Fibroblast of lung (primary cell): ENCODE measurements at regions not wholly inside any gene's neighbourhood (a gene's known extent, or its start where the extent isn't known, plus 50 kb on each side); places are given as distances from the start of the nearest gene placed in this dataset.

ENCODE experiments used
- DNase-seq, 2 donors: peaks; one replicate each; pipeline versions ENCODE4 v3.0.0 to v3.0.0-alpha.2; 2010; ENCODE audit warnings: low read depth in 2 of 2
- H2AFZ ChIP-seq: 2 replicates; pipeline ENCODE4 v1.5.1; 2012; ENCODE audit warnings: low read length, control low read depth, inconsistent platforms
- H3K27ac ChIP-seq: 2 replicates; pipeline ENCODE4 v1.5.1; 2011; ENCODE audit warnings: low read length, control low read depth; ENCODE audit not compliant: insufficient read depth
- H3K27me3 ChIP-seq: 2 replicates; pipeline ENCODE4 v1.5.1; 2011; ENCODE audit warnings: mild to moderate bottlenecking, low read length; ENCODE audit not compliant: control insufficient read depth, insufficient read depth
- H3K36me3 ChIP-seq: 2 replicates; pipeline ENCODE4 v1.5.1; 2011; ENCODE audit warnings: low read length; ENCODE audit not compliant: control insufficient read depth, insufficient read depth
- H3K4me1 ChIP-seq: 2 replicates; pipeline ENCODE4 v1.5.1; 2011; ENCODE audit warnings: low read length; ENCODE audit not compliant: control insufficient read depth, insufficient read depth; ENCODE audit errors: extremely low read depth
- H3K4me2 ChIP-seq: 2 replicates; pipeline ENCODE4 v1.5.1; 2011; ENCODE audit warnings: low read length, control low read depth; ENCODE audit not compliant: insufficient read depth; ENCODE audit errors: extremely low read depth
- H3K4me3 ChIP-seq, 4 experiments: fragments of 200-600 bp in 1 of 4; sonication (generic) in 1 of 4; replicated peaks in 1 of 4; 2 replicates each; pipeline ENCODE4 v1.5.1; 2011 to 2016; ENCODE audit warnings: low read length in 4 of 4, low read depth in 3 of 4, mild to moderate bottlenecking in 3 of 4, control low read depth in 2 of 4, inconsistent platforms in 1 of 4, mixed read lengths in 1 of 4; ENCODE audit not compliant: insufficient read depth in 1 of 4; ENCODE audit errors: control extremely low read depth in 1 of 4
- H3K79me2 ChIP-seq: 2 replicates; pipeline ENCODE4 v1.5.1; 2012; ENCODE audit warnings: mild to moderate bottlenecking, low read length, inconsistent platforms; ENCODE audit not compliant: control insufficient read depth, insufficient read depth
- H3K9ac ChIP-seq: 2 replicates; pipeline ENCODE4 v1.5.1; 2011; ENCODE audit warnings: mild to moderate bottlenecking, low read length, control low read depth; ENCODE audit not compliant: insufficient read depth
- H3K9me3 ChIP-seq: 2 replicates; pipeline ENCODE4 v1.5.1; 2012; ENCODE audit warnings: low read depth, low read length; ENCODE audit not compliant: control insufficient read depth, insufficient read depth
- H4K20me1 ChIP-seq: 2 replicates; pipeline ENCODE4 v1.5.1; 2011; ENCODE audit warnings: low read length; ENCODE audit not compliant: control insufficient read depth, insufficient read depth; ENCODE audit errors: extremely low read depth
- EZH2 ChIP-seq: IDR thresholded peaks from 2 replicates; pipeline ENCODE4 v1.5.1; 2012; ENCODE audit warnings: low read length, control low read depth, mild to moderate bottlenecking; ENCODE audit errors: missing control alignments
- TF ChIP-seq, protein P1 (sequence below), 2 donors: IDR thresholded peaks in 1 of 2; conservative IDR thresholded peaks in 1 of 2; 1 replicate in 1 of 2; 2 replicates in 1 of 2; pipeline ENCODE4 v1.5.1; 2011 to 2012; ENCODE audit warnings: low read length in 2 of 2, control low read depth in 1 of 2, inconsistent platforms in 1 of 2, low read depth in 1 of 2, mild to moderate bottlenecking in 1 of 2

DNA sequence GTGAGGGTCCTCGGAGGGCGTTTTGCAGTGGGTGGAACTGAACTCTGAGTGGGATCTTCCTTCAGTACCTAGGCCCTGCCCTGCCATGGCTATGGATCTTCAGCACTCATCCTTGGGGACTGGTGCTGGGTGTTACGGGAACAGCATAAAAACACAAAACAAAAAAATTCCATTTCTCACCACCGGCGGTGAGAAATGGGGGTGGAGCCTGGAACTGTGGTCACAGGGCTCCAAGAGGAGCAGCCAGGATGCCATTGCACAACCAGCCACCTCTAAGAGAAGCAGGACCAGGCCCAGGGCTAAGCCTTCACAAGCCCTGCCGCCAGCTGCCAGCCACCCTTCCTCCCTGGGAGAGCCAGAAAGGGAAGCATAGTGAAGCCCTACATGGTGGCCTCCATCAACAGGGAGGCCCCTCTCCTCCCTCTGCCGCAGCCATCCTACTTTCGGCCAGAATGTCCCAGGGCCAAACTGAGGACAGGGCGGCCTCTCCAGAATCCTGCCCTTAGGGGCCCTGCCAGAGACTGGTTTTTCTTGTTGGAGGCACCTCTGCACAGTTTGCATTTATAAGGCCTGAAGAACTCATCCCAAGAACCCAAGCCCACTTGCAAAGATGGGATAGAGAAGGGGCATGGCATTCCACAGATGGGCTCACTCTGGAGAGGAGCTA lies 76.5 kb downstream of the VCPKMT start:
- Histone ChIP-seq H2AFZ (no peak overlapping the region), H3K27me3 (no peaks in the 10 kb centered on the region), H3K36me3 (no peaks in the 10 kb centered on the region), H3K27ac (peak overlapping the region; percentile 91), H3K4me2 (no peak overlapping the region), H3K4me3 (no peak overlapping the region), H3K9me3 (no peaks in the 10 kb centered on the region), H3K79me2 (no peaks in the 10 kb centered on the region), H3K4me1 (peaks cover 33% of the 10 kb centered on the region), H4K20me1 (no peaks in the 10 kb centered on the region), H3K9ac (no peak overlapping the region)
- TF ChIP-seq EZH2, result no peak
- TF ChIP-seq, protein P1, sequence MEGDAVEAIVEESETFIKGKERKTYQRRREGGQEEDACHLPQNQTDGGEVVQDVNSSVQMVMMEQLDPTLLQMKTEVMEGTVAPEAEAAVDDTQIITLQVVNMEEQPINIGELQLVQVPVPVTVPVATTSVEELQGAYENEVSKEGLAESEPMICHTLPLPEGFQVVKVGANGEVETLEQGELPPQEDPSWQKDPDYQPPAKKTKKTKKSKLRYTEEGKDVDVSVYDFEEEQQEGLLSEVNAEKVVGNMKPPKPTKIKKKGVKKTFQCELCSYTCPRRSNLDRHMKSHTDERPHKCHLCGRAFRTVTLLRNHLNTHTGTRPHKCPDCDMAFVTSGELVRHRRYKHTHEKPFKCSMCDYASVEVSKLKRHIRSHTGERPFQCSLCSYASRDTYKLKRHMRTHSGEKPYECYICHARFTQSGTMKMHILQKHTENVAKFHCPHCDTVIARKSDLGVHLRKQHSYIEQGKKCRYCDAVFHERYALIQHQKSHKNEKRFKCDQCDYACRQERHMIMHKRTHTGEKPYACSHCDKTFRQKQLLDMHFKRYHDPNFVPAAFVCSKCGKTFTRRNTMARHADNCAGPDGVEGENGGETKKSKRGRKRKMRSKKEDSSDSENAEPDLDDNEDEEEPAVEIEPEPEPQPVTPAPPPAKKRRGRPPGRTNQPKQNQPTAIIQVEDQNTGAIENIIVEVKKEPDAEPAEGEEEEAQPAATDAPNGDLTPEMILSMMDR (conservative IDR thresholded peaks at IDR 0.05 in 1 of 2, IDR thresholded peaks at IDR 0.05 in 1 of 2; ENCODE audit: low read depth in 1 of 2, low read length in 2 of 2), result no peak
- peak in 1 of 2 donors; percentile 69 for DNase-seq

DNA sequence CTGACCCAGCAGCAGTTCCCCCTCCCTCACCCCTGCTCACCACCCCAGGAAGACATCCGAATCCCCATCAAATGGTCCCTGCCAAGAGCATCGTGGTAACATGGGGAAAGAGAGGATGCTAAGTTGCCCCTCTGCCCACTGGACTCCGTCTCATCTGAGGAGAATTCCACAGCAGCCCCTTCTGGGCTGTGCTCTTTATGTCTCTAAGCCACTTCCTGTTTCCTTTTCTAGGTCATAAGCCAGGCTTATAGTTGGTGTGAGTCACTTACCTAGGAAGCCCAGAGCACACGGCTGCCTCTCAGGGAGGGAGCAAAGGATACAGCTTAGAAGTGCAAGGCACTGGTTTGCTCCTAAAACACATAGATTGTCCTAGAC lies 76.0 kb downstream of the VCPKMT start:
- H3K36me3 ChIP-seq, result no peaks in the 10 kb centered on the region
- no peaks in the 10 kb centered on the region for H3K27me3 ChIP-seq
- peak overlapping the region; percentile 56 for H2AFZ ChIP-seq
- peak overlapping the region; percentile 91 for H3K27ac ChIP-seq
- H3K9ac ChIP-seq, result no peak overlapping the region
- no peaks in the 10 kb centered on the region for H3K9me3 ChIP-seq
- H3K4me1 ChIP-seq, result peaks cover 38% of the 10 kb centered on the region
- TF ChIP-seq, protein P1 (conservative IDR thresholded peaks at IDR 0.05 in 1 of 2, IDR thresholded peaks at IDR 0.05 in 1 of 2; ENCODE audit: low read depth in 1 of 2, low read length in 2 of 2), result no peak
- TF ChIP-seq EZH2, result no peak
- no peaks in the 10 kb centered on the region for H4K20me1 ChIP-seq
- H3K4me2 ChIP-seq, result no peak overlapping the region
- peak; percentile 71 to 86 for DNase-seq
- H3K79me2 ChIP-seq, result no peaks in the 10 kb centered on the region
- H3K4me3 ChIP-seq, result no peak overlapping the region

DNA sequence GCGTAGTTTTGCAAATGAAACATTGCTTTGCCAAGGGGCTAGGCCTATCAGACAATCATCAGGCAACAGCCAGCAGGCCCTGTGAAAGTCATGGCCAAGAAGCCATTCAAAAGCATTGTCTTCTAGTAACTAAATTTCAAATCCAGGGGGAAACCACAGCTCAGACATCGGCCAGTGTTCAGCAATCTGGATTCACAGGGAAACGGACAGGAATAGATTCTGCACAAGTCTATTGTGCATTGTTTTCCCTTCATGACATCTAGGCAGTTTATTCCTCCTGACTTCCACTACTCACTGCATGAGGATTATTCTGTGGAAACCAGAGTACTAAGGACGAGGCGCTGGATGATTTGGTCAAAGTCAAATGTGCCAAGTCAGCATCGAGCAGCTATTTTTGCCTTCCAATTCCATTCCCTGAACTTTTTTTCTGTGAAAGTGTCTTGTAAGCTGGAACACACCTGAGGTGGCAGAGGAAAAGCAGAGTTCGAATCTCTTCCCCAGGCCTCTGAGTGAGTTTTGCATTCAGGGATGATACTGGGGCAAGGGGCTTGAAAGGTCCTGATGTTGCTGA lies 75.4 kb downstream of the VCPKMT start:
- no peaks in the 10 kb centered on the region for H3K27me3 ChIP-seq
- no peak for TF ChIP-seq EZH2
- TF ChIP-seq, protein P1 (conservative IDR thresholded peaks at IDR 0.05 in 1 of 2, IDR thresholded peaks at IDR 0.05 in 1 of 2; ENCODE audit: low read depth in 1 of 2, low read length in 2 of 2), result no peak
- no peaks in the 10 kb centered on the region for H3K9me3 ChIP-seq
- no peak overlapping the region for H3K4me3 ChIP-seq
- DNase-seq, result no peak
- peak overlapping the region; percentile 91 for H3K27ac ChIP-seq
- H3K4me2 ChIP-seq, result no peak overlapping the region
- H3K36me3 ChIP-seq, result no peaks in the 10 kb centered on the region
- no peak overlapping the region for H3K9ac ChIP-seq
- no peaks in the 10 kb centered on the region for H4K20me1 ChIP-seq
- no peak overlapping the region for H2AFZ ChIP-seq
- peaks cover 39% of the 10 kb centered on the region for H3K4me1 ChIP-seq
- no peaks in the 10 kb centered on the region for H3K79me2 ChIP-seq
